GM12878 (cell line): ENCODE measurements at regions not wholly inside any gene's neighbourhood (a gene's known extent, or its start where the extent isn't known, plus 50 kb on each side); places are given as distances from the start of the nearest gene placed in this dataset.

Experiments
- ATAC-seq: fragments of 200-7000 bp; cut with Tn5 transposase; 3 replicates; pipeline ENCODE4 v1.9.1; 2020; ENCODE audit warnings: mild to moderate bottlenecking, moderate library complexity
- BruUV-seq: library from RNA; stranded (reverse); fragments of 400-500 nt; replicated peaks from 2 replicates; lab custom pipeline; 2021; lab: Mats Ljungman, UMichigan
- CTCF ChIA-PET: fragments of 300-600 bp; sonication (Branson Sonifier 250); formaldehyde crosslinking; extraction: SDS; loops from one replicate; lab custom pipeline; 2021; ENCODE audit warnings: inconsistent platforms; lab: Yijun Ruan, JAX
- POLR2A ChIA-PET: fragments of 350-600 bp; formaldehyde crosslinking; extraction: SDS; loops from one replicate; lab custom pipeline; 2021; ENCODE audit warnings: inconsistent platforms; lab: Charles Lee
- RAD21 ChIA-PET: fragments of 300-600 bp; sonication (Branson Sonifier 250); formaldehyde crosslinking; loops from one replicate; lab custom pipeline; 2023; ENCODE audit warnings: antibody characterized with exemption; ENCODE audit not compliant: unreplicated experiment; lab: Charles Lee
- SMC1A ChIA-PET: fragments of 300-600 bp; sonication (Branson Sonifier 250); formaldehyde crosslinking; loops from one replicate; lab custom pipeline; 2023; ENCODE audit not compliant: unreplicated experiment, uncharacterized antibody; lab: Charles Lee
- DNase-seq: peaks from one replicate; pipeline ENCODE4 v3.0.0-alpha.2; 2011; ENCODE audit warnings: low read depth, low spot score
- FAIRE-seq: peaks from 3 replicates; lab custom pipeline; 2011; peaks lifted over from hg19 to GRCh38; lab: Jason Lieb, UNC
- H2AFZ ChIP-seq: 2 replicates; pipeline ENCODE4 v1.6.0; 2011; ENCODE audit warnings: low read depth, low read length, control low read depth; ENCODE audit not compliant: control insufficient read depth
- H3K27ac ChIP-seq: 2 replicates; pipeline ENCODE4 v1.5.1; 2011; ENCODE audit warnings: control low read depth; ENCODE audit not compliant: control insufficient read depth, insufficient read depth
- H3K27me3 ChIP-seq, 2 experiments: replicated peaks in 1 of 2; 2 replicates each; pipeline versions ENCODE4 v1.6.0 to v1.6.1; 2011; ENCODE audit warnings: low read length in 1 of 2; ENCODE audit not compliant: control insufficient read depth in 2 of 2, insufficient read depth in 2 of 2
- H3K36me3 ChIP-seq, 2 experiments: 2 replicates each; pipeline ENCODE4 v1.5.1; 2011; ENCODE audit warnings: low read length in 1 of 2; ENCODE audit not compliant: control insufficient read depth in 2 of 2, insufficient read depth in 2 of 2
- H3K4me1 ChIP-seq: 2 replicates; pipeline ENCODE4 v1.6.1; 2011; ENCODE audit warnings: mild to moderate bottlenecking, low read length, moderate library complexity, mixed read lengths; ENCODE audit not compliant: control insufficient read depth, insufficient read depth
- H3K4me2 ChIP-seq: 2 replicates; pipeline ENCODE4 v1.6.0; 2011; ENCODE audit warnings: control low read depth; ENCODE audit not compliant: control insufficient read depth, insufficient read depth
- H3K4me3 ChIP-seq: fragments of 200-600 bp; sonication (generic); 2 replicates; pipeline ENCODE4 v1.5.1; 2016
- H3K79me2 ChIP-seq: 2 replicates; pipeline ENCODE4 v1.6.0; 2011; ENCODE audit warnings: low read length; ENCODE audit not compliant: control insufficient read depth, insufficient read depth
- H3K9ac ChIP-seq: 2 replicates; pipeline ENCODE4 v1.8.0; 2011; ENCODE audit warnings: low read length, control low read depth, mixed read lengths; ENCODE audit not compliant: control insufficient read depth, insufficient read depth
- H3K9me3 ChIP-seq: replicated peaks from 3 replicates; pipeline ENCODE4 v1.5.1; 2011; ENCODE audit warnings: mild to moderate bottlenecking, low read length; ENCODE audit not compliant: control insufficient read depth, insufficient read depth
- H4K20me1 ChIP-seq: 2 replicates; pipeline ENCODE4 v1.6.0; 2011; ENCODE audit not compliant: control insufficient read depth, insufficient read depth
- ASH2L ChIP-seq: fragments of 300-600, 200-600 bp; sonication (generic); IDR thresholded peaks from 2 replicates; pipeline ENCODE4 v1.6.1; 2017; ENCODE audit warnings: low read depth, mild to moderate bottlenecking, borderline replicate concordance
- GATAD2B ChIP-seq: fragments of 450-650 bp; conservative IDR thresholded peaks from 2 replicates; pipeline ENCODE4 v1.6.1; 2017; ENCODE audit warnings: low read depth, mild to moderate bottlenecking, moderate library complexity
- HSF1 ChIP-seq: fragments of 150-350 bp; IDR thresholded peaks from 2 replicates; pipeline ENCODE4 v1.6.1; 2014; ENCODE audit warnings: mild to moderate bottlenecking, low read depth, low read length
- MXI1 ChIP-seq: fragments of 150-350 bp; IDR thresholded peaks from 2 replicates; pipeline ENCODE4 v1.6.1; 2011; ENCODE audit warnings: low read depth, mild to moderate bottlenecking, inconsistent platforms, low read length, improper control_type of control experiment
- NBN ChIP-seq: fragments of 450-650 bp; IDR thresholded peaks from 2 replicates; pipeline ENCODE4 v1.6.1; 2016
- NFYA ChIP-seq: IDR thresholded peaks from 2 replicates; pipeline ENCODE4 v1.6.1; 2011; ENCODE audit warnings: low read depth, mild to moderate bottlenecking, low read length, improper control_type of control experiment, borderline replicate concordance
- PBX3 ChIP-seq: IDR thresholded peaks from 2 replicates; pipeline ENCODE4 v1.6.1; 2011; ENCODE audit warnings: mild to moderate bottlenecking, low read depth, low read length, moderate library complexity; ENCODE audit not compliant: insufficient replicate concordance
- SUZ12 ChIP-seq: fragments of 200-600 bp; sonication (generic); IDR thresholded peaks from one replicate; pipeline ENCODE4 v1.6.1; 2018; ENCODE audit warnings: antibody characterized with exemption, mild to moderate bottlenecking; ENCODE audit not compliant: unreplicated experiment
- TBL1XR1 ChIP-seq: IDR thresholded peaks from 2 replicates; pipeline ENCODE4 v1.6.1; 2012; ENCODE audit warnings: low read depth, low read length, improper control_type of control experiment
- WGBS: methylation state at CpG from one replicate; pipeline ENCODE4 v1.1.6; 2016; ENCODE audit warnings: low lambda C conversion rate; ENCODE audit not compliant: insufficient replicate concordance, insufficient coverage; ENCODE audit errors: missing lambda C conversion rate; 5-methylcytosine and 5-hydroxymethylcytosine counted together
- in situ Hi-C: fragments of 300-500 bp; cut with MboI; formaldehyde crosslinking; loops from 9 replicates; pipeline ENCODE4 v1.14.3; 2018; ENCODE audit warnings: mixed read lengths
- intact Hi-C: fragments of 100-400 bp; cut with micrococcal nuclease; formaldehyde crosslinking; loops from one replicate; pipeline ENCODE4 v1.14.2; 2022; ENCODE audit not compliant: unreplicated experiment

GRCh38 chr17:5702951-5703510 is 118.7 kb upstream of the NLRP1 start (continued):
- TF ChIP-seq HSF1 (no peak), MXI1 (no peak), TBL1XR1 (no peak), SUZ12 (no peak)

GRCh38 chr17:5703736-5704135 is 119.4 kb upstream of the NLRP1 start:
- no peaks in the 10 kb centered on the region; a peak in 1 of 4 replicates for H3K27me3 ChIP-seq
- TF ChIP-seq PBX3: no peak
- no peak for TF ChIP-seq GATAD2B
- TF ChIP-seq NFYA: no peak
- TF ChIP-seq ASH2L: no peak
- no peak for TF ChIP-seq NBN
- TF ChIP-seq, all 136 proteins: peak for 0
- no peak overlapping the region for H3K4me2 ChIP-seq
- no peak overlapping the region for H3K27ac ChIP-seq
- no peak overlapping the region for H3K4me3 ChIP-seq
- ChIA-PET SMC1A (no interaction called here), CTCF (interaction anchor here (1.0 to 5.7 kb wide), 2 partner anchors 110 to 116 kb away, joined by 3 to 50 read pairs; no protein-coding TSS in a partner anchor), RAD21 (no interaction called here), POLR2A (no interaction called here)
- WGBS: 5% methylated on average over 2 of the region's 2 CpGs
- no peak overlapping the region for H2AFZ ChIP-seq
- H3K9ac ChIP-seq: no peak overlapping the region
- intact Hi-C loops (no loop called here), in situ Hi-C loops (loop anchor here (5.0 to 25.0 kb wide), 2 partner anchors 116 to 709 kb away; no protein-coding TSS in a partner anchor)
- H3K9me3 ChIP-seq: no peaks in the 10 kb centered on the region; the same call in 2 of the 3 replicates
- no peaks in the 10 kb centered on the region for H3K36me3 ChIP-seq
- BruUV-seq: no TSS peak
- FAIRE-seq (no peak), ATAC-seq (no peak), DNase-seq (no peak)
- H3K79me2 ChIP-seq: no peaks in the 10 kb centered on the region
- H3K4me1 ChIP-seq: no peaks in the 10 kb centered on the region
- H4K20me1 ChIP-seq: no peaks in the 10 kb centered on the region
